SH-SY5Y (cell line): ENCODE measurements at regions not wholly inside any gene's neighbourhood (a gene's known extent, or its start where the extent isn't known, plus 50 kb on each side); places are given as distances from the start of the nearest gene placed in this dataset.

Experiments used
- GATA2 ChIP-seq: IDR thresholded peaks from 2 replicates; pipeline ENCODE4 v1.6.1; 2011; ENCODE audit warnings: mild to moderate bottlenecking, low read depth, low read length
- GATA3 ChIP-seq: IDR thresholded peaks from 2 replicates; pipeline ENCODE4 v1.6.1; 2011; ENCODE audit warnings: low read depth, mild to moderate bottlenecking, low read length, moderate library complexity

DNA sequence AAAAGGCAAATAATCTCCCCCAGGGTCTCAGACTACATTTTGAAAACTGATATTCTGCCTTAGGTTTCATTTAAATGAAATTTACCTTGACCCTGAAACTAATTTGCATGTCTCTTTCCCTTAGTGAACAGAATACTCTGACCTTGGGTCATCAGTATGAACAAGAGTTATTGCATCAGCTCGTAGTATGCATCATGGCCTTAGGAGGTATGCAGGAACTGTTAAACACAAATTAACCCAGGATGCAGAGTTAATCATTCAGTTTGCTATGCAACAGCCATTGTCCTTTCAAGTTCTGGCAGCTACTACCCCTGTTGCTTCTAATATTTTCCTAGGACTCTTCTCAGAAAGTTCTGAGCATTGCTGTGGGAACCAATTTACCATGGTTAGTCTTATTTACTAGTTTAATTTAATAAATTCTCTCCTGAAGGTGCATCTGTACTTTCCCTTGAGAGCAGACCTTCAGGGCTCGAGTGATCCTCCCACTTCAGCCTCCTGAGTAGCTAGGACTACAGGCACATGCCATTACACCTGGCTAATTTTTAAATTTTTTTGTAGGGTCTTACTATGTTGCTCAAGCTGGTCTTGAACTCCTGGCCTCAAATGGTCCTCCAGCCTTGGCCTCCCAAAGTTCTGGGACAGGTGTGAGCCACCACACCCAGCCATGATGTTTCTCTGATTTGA, 126.7 kb downstream of the TTC6 start:
- no peak for TF ChIP-seq GATA3
- no peak for TF ChIP-seq GATA2
